GM12878 (cell line): ENCODE measurements at regions not wholly inside any gene's neighbourhood (a gene's known extent, or its start where the extent isn't known, plus 50 kb on each side); places are given as distances from the start of the nearest gene placed in this dataset.

Experiments used
- BRCA1 ChIP-seq: IDR thresholded peaks from 2 replicates; pipeline ENCODE4 v1.6.1; 2011; ENCODE audit warnings: low read depth, low read length, improper control_type of control experiment
- CTCF ChIP-seq, 3 experiments: IDR thresholded peaks in 2 of 3; conservative IDR thresholded peaks in 1 of 3; 2 replicates each; pipeline ENCODE4 v1.5.1; 2011; ENCODE audit warnings: low read depth in 3 of 3, low read length in 3 of 3, mild to moderate bottlenecking in 3 of 3, control low read depth in 2 of 3, moderate library complexity in 2 of 3, inconsistent platforms in 1 of 3, mixed read lengths in 1 of 3; ENCODE audit not compliant: control insufficient read depth in 2 of 3, insufficient read depth in 1 of 3; ENCODE audit errors: extremely low read depth in 1 of 3
- JUNB ChIP-seq: IDR thresholded peaks from 2 replicates; pipeline ENCODE4 v1.6.1; 2016; ENCODE audit warnings: antibody characterized with exemption, mild to moderate bottlenecking
- JUND ChIP-seq: IDR thresholded peaks from 2 replicates; pipeline ENCODE4 v1.6.1; 2012; ENCODE audit warnings: low read depth, mild to moderate bottlenecking, low read length, improper control_type of control experiment, moderate library complexity
- MLLT1 ChIP-seq: fragments of 450-650 bp; IDR thresholded peaks from 2 replicates; pipeline ENCODE4 v1.6.1; 2016; ENCODE audit warnings: mild to moderate bottlenecking
- RFX5 ChIP-seq: IDR thresholded peaks from 2 replicates; pipeline ENCODE4 v1.6.1; 2011; ENCODE audit warnings: low read depth, low read length, improper control_type of control experiment
- YY1 ChIP-seq: IDR thresholded peaks from 2 replicates; pipeline ENCODE4 v1.6.1; 2011; ENCODE audit warnings: low read depth, mild to moderate bottlenecking, low read length
- ZBTB33 ChIP-seq: fragments of 450-650 bp; IDR thresholded peaks from 2 replicates; pipeline ENCODE4 v1.6.1; 2017; ENCODE audit warnings: mild to moderate bottlenecking

GRCh38 chr11:95349345-95349942 lies 118.4 kb upstream of the SESN3 start:
- TF ChIP-seq ZBTB33 (no peak), JUNB (no peak), CTCF (IDR thresholded peaks at IDR 0.05 in 2 of 3, conservative IDR thresholded peaks at IDR 0.05 in 1 of 3; ENCODE audit: control insufficient read depth in 2 of 3, extremely low read depth in 1 of 3, insufficient read depth in 1 of 3, low read depth in 3 of 3, low read length in 3 of 3) (no peak), RFX5 (no peak), MLLT1 (no peak), JUND (no peak), YY1 (no peak), BRCA1 (no peak)
